Neural cell (in vitro differentiated cells): ENCODE measurements at regions not wholly inside any gene's neighbourhood (a gene's known extent, or its start where the extent isn't known, plus 50 kb on each side); places are given as distances from the start of the nearest gene placed in this dataset.

Experiments
- H2AFZ ChIP-seq: fragments of 200-600, 300-800 bp; sonication (generic), shearing (Covaris generic); 2 replicates; pipeline ENCODE4 v1.6.0; 2014; ENCODE audit warnings: low read depth, mild to moderate bottlenecking, antibody characterized with exemption, low read length, moderate library complexity
- H3F3A ChIP-seq: fragments of 200-600 bp; shearing (Covaris generic); 2 replicates; pipeline ENCODE4 v1.6.1; 2016; ENCODE audit warnings: mild to moderate bottlenecking, moderate library complexity, mixed read lengths, antibody characterized with exemption, low read length; ENCODE audit not compliant: insufficient read depth, poor library complexity, severe bottlenecking
- H3K27ac ChIP-seq: fragments of 200-600, 300-800 bp; sonication (generic), shearing (Covaris generic); 2 replicates; pipeline ENCODE4 v1.5.1; 2014; ENCODE audit warnings: mild to moderate bottlenecking, low read length, moderate library complexity
- H3K27me3 ChIP-seq: fragments of 300-800, 200-600 bp; sonication (generic), shearing (Covaris generic); 2 replicates; pipeline ENCODE4 v1.6.0; 2014; ENCODE audit warnings: mild to moderate bottlenecking, low read depth, low read length, moderate library complexity; ENCODE audit not compliant: insufficient read depth
- H3K36me3 ChIP-seq: fragments of 300-800, 200-600 bp; sonication (generic), shearing (Covaris generic); 2 replicates; pipeline ENCODE4 v1.5.1; 2014; ENCODE audit warnings: mild to moderate bottlenecking, antibody characterized with exemption, low read length, moderate library complexity; ENCODE audit not compliant: insufficient read depth
- H3K4me2 ChIP-seq: fragments of 300-800, 200-600 bp; sonication (generic), shearing (Covaris generic); 2 replicates; pipeline ENCODE4 v1.6.0; 2014; ENCODE audit warnings: mild to moderate bottlenecking, low read length
- H3K4me3 ChIP-seq: fragments of 300-800, 200-600 bp; sonication (generic), shearing (Covaris generic); 2 replicates; pipeline ENCODE4 v1.5.1; 2014; ENCODE audit warnings: mild to moderate bottlenecking, low read length, moderate library complexity
- H3K79me2 ChIP-seq: fragments of 200-600 bp; shearing (Covaris generic); replicated peaks from 2 replicates; pipeline ENCODE4 v1.6.0; 2014; ENCODE audit warnings: mild to moderate bottlenecking, low read length, moderate library complexity; ENCODE audit not compliant: insufficient read depth
- H3K9ac ChIP-seq: fragments of 300-800, 200-600 bp; sonication (generic), shearing (Covaris generic); 2 replicates; pipeline ENCODE4 v1.6.1; 2016; ENCODE audit warnings: mild to moderate bottlenecking, low read length, mixed read lengths
- H3K9me2 ChIP-seq: fragments of 200-600 bp; shearing (Covaris generic); 2 replicates; pipeline ENCODE4 v1.6.1; 2016; ENCODE audit warnings: mild to moderate bottlenecking, low read length, mixed read lengths; ENCODE audit not compliant: insufficient read depth
- H3K9me3 ChIP-seq: fragments of 200-600, 300-800 bp; sonication (generic), shearing (Covaris generic); 2 replicates; pipeline ENCODE4 v1.6.1; 2016; ENCODE audit warnings: mild to moderate bottlenecking, mixed run types, low read length, moderate library complexity, mixed read lengths
- H4K20me1 ChIP-seq: fragments of 200-600 bp; shearing (Covaris generic); 2 replicates; pipeline ENCODE4 v1.6.1; 2016; ENCODE audit warnings: mild to moderate bottlenecking, mixed run types; ENCODE audit not compliant: insufficient read depth
- CTCF ChIP-seq: fragments of 450-650 bp; IDR thresholded peaks from 2 replicates; pipeline ENCODE4 v1.5.1; 2014; ENCODE audit warnings: antibody characterized with exemption, mild to moderate bottlenecking, moderate library complexity; ENCODE audit not compliant: poor library complexity, severe bottlenecking
- EP300 ChIP-seq: fragments of 450-650 bp; conservative IDR thresholded peaks from 2 replicates; pipeline ENCODE4 v1.6.1; 2014; ENCODE audit warnings: antibody characterized with exemption, mild to moderate bottlenecking, moderate library complexity; ENCODE audit not compliant: poor library complexity, severe bottlenecking
- EZH2 ChIP-seq: fragments of 200-600, 300-800 bp; shearing (Covaris generic), sonication (generic); IDR thresholded peaks from 2 replicates; pipeline ENCODE4 v1.6.1; 2014; ENCODE audit warnings: antibody characterized with exemption, low read length, borderline replicate concordance, mild to moderate bottlenecking; ENCODE audit not compliant: insufficient read depth, poor library complexity, severe bottlenecking
- MXI1 ChIP-seq: fragments of 450-650 bp; conservative IDR thresholded peaks from 2 replicates; pipeline ENCODE4 v1.6.1; 2014; ENCODE audit warnings: antibody characterized with exemption, mild to moderate bottlenecking; ENCODE audit not compliant: poor library complexity, severe bottlenecking
- POLR2AphosphoS5 ChIP-seq: IDR thresholded peaks from 2 replicates; pipeline ENCODE4 v1.6.1; 2012
- RAD21 ChIP-seq: fragments of 450-650 bp; conservative IDR thresholded peaks from 2 replicates; pipeline ENCODE4 v1.6.1; 2014; ENCODE audit warnings: antibody characterized with exemption, mild to moderate bottlenecking, moderate library complexity
- SMC3 ChIP-seq: fragments of 450-650 bp; conservative IDR thresholded peaks from 2 replicates; pipeline ENCODE4 v1.6.1; 2014; ENCODE audit warnings: antibody characterized with exemption, mild to moderate bottlenecking, moderate library complexity; ENCODE audit not compliant: poor library complexity
- TAF1 ChIP-seq: IDR thresholded peaks from 2 replicates; pipeline ENCODE4 v1.6.1; 2012; ENCODE audit warnings: low read depth
- TF ChIP-seq, protein P1 (sequence below): IDR thresholded peaks from 2 replicates; pipeline ENCODE4 v1.6.1; 2012; ENCODE audit warnings: borderline replicate concordance

- H3K9me2 ChIP-seq: no peaks in the 10 kb centered on the region
- H3K4me2 ChIP-seq: no peak overlapping the region
- H3K79me2 ChIP-seq: no peaks in the 10 kb centered on the region
- no peak overlapping the region for H3K4me3 ChIP-seq
- H3K9me3 ChIP-seq: no peaks in the 10 kb centered on the region
- H3F3A ChIP-seq: no peaks in the 10 kb centered on the region
- H2AFZ ChIP-seq: no peak overlapping the region
- H3K36me3 ChIP-seq: no peaks in the 10 kb centered on the region
- no peaks in the 10 kb centered on the region for H4K20me1 ChIP-seq
- no peak overlapping the region for H3K27ac ChIP-seq
- TF ChIP-seq, protein P1, sequence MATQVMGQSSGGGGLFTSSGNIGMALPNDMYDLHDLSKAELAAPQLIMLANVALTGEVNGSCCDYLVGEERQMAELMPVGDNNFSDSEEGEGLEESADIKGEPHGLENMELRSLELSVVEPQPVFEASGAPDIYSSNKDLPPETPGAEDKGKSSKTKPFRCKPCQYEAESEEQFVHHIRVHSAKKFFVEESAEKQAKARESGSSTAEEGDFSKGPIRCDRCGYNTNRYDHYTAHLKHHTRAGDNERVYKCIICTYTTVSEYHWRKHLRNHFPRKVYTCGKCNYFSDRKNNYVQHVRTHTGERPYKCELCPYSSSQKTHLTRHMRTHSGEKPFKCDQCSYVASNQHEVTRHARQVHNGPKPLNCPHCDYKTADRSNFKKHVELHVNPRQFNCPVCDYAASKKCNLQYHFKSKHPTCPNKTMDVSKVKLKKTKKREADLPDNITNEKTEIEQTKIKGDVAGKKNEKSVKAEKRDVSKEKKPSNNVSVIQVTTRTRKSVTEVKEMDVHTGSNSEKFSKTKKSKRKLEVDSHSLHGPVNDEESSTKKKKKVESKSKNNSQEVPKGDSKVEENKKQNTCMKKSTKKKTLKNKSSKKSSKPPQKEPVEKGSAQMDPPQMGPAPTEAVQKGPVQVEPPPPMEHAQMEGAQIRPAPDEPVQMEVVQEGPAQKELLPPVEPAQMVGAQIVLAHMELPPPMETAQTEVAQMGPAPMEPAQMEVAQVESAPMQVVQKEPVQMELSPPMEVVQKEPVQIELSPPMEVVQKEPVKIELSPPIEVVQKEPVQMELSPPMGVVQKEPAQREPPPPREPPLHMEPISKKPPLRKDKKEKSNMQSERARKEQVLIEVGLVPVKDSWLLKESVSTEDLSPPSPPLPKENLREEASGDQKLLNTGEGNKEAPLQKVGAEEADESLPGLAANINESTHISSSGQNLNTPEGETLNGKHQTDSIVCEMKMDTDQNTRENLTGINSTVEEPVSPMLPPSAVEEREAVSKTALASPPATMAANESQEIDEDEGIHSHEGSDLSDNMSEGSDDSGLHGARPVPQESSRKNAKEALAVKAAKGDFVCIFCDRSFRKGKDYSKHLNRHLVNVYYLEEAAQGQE: no peak
- no peak for TF ChIP-seq SMC3
- no peak for TF ChIP-seq MXI1
- no peak for TF ChIP-seq EP300
- no peak for TF ChIP-seq CTCF
- no peak for TF ChIP-seq TAF1
- TF ChIP-seq RAD21: no peak
- TF ChIP-seq EZH2: no peak
- no peak for TF ChIP-seq POLR2AphosphoS5
- no peak overlapping the region for H3K9ac ChIP-seq
- H3K27me3 ChIP-seq: no peaks in the 10 kb centered on the region
These were observed 105.1 kb upstream of the ZNF507 start for GRCh38 chr19:32240316-32240715.

DNA sequence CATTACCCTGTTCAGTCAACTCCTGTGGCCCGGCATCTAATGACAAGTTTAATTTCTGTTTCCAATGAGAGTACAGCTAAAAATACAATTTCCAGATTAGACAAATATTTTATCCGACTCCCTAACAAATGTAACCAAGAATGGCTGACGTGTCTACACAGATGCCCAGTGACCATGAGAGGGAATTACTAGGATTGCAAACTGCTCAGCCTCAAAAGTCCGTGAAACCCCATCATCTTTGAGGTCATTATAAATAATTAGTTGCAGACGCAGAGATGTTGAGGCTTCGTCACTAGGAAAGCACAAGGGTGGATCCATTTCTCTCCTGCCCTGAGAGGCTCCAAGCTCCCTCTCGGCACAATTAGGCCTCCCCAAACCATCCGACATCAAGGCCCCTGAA is 104.1 kb upstream of the ZNF507 start:
- no peaks in the 10 kb centered on the region for H3K9me3 ChIP-seq

More for the DNA sequence above, 104.1 kb upstream of the ZNF507 start:
- H2AFZ ChIP-seq: no peak overlapping the region
- no peaks in the 10 kb centered on the region for H3F3A ChIP-seq
- no peaks in the 10 kb centered on the region for H3K27me3 ChIP-seq
- H3K9me2 ChIP-seq: no peaks in the 10 kb centered on the region
- H3K36me3 ChIP-seq: no peaks in the 10 kb centered on the region
- H4K20me1 ChIP-seq: no peaks in the 10 kb centered on the region
- H3K4me3 ChIP-seq: no peak overlapping the region
- no peaks in the 10 kb centered on the region for H3K79me2 ChIP-seq
- no peak overlapping the region for H3K27ac ChIP-seq
- H3K4me2 ChIP-seq: no peak overlapping the region
- TF ChIP-seq EP300: no peak
- no peak for TF ChIP-seq RAD21
- TF ChIP-seq MXI1: no peak
- no peak for TF ChIP-seq POLR2AphosphoS5
- TF ChIP-seq TAF1: no peak
- TF ChIP-seq EZH2: no peak
- TF ChIP-seq CTCF: no peak
- no peak for TF ChIP-seq SMC3
- TF ChIP-seq, protein P1: no peak
- no peak overlapping the region for H3K9ac ChIP-seq
